Fibroblast of mammary gland (primary cell): ENCODE measurements at regions not wholly inside any gene's neighbourhood (a gene's known extent, or its start where the extent isn't known, plus 50 kb on each side); places are given as distances from the start of the nearest gene placed in this dataset.

Experiments
- DNase-seq: peaks from one replicate; pipeline ENCODE4 v3.0.0-alpha.2; 2010; ENCODE audit warnings: low read depth
- H3K4me3 ChIP-seq: 2 replicates; pipeline ENCODE4 v1.5.1; 2011; ENCODE audit warnings: low read depth, mild to moderate bottlenecking, low read length, moderate library complexity; ENCODE audit not compliant: control insufficient read depth
- CTCF ChIP-seq: conservative IDR thresholded peaks from 2 replicates; pipeline ENCODE4 v1.5.1; 2011; ENCODE audit warnings: low read depth, low read length, inconsistent platforms; ENCODE audit not compliant: control insufficient read depth, insufficient read depth

GRCh38 chr4:137083571-137084135 lies 448.6 kb downstream of the PCDH18 start:
- TF ChIP-seq CTCF = no peak

GRCh38 chr4:137082061-137082460 lies 450.2 kb downstream of the PCDH18 start:
- H3K4me3 ChIP-seq = no peak overlapping the region
- TF ChIP-seq CTCF = no peak
- DNase-seq = no peak

More at GRCh38 chr4:137083571-137084135, 448.6 kb downstream of the PCDH18 start:
- peak; percentile 21 for DNase-seq
- no peak overlapping the region for H3K4me3 ChIP-seq

GRCh38 chr4:137076908-137077307 lies 455.4 kb downstream of the PCDH18 start:
- no peak for TF ChIP-seq CTCF
- no peak overlapping the region for H3K4me3 ChIP-seq
- no peak for DNase-seq

GRCh38 chr4:137075586-137075985 lies 456.7 kb downstream of the PCDH18 start:
- H3K4me3 ChIP-seq = no peak overlapping the region
- no peak for TF ChIP-seq CTCF
- no peak for DNase-seq

GRCh38 chr4:137070614-137071013 lies 461.7 kb downstream of the PCDH18 start:
- no peak overlapping the region for H3K4me3 ChIP-seq
- TF ChIP-seq CTCF = no peak
- DNase-seq = no peak

GRCh38 chr4:137069473-137069872 lies 462.8 kb downstream of the PCDH18 start:
- peak; percentile 14 for TF ChIP-seq CTCF
- H3K4me3 ChIP-seq = no peak overlapping the region

GRCh38 chr4:137067735-137068134 lies 464.6 kb downstream of the PCDH18 start:
- no peak overlapping the region for H3K4me3 ChIP-seq
- no peak for TF ChIP-seq CTCF
- peak; percentile 3 for DNase-seq

More at GRCh38 chr4:137069473-137069872, 462.8 kb downstream of the PCDH18 start:
- DNase-seq = no peak
